ENCODE measurements at regions not wholly inside any gene's neighbourhood (a gene's known extent, or its start where the extent isn't known, plus 50 kb on each side); places are given as distances from the start of the nearest gene placed in this dataset.

DNA sequence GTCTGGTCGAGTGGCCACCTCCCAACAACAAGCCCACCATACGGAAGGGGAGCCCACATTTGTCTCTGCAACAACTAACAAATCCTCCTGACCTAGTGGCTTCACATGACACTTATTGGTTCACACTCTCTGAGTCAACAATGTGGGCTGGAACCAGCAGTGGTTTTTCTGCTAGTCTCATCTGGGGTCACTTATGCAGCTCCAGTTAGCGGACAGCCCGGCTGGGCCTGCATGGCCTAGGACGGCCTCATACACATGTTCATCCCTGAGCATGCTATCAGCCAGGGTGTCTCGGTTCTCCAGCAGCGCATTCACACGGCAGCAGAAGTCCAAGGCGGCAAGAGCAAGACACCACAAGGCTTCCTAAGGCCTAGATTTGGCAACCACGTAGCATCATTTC is 281.7 kb downstream of the XXYLT1 start:
- DNase-seq (ENCODE audit: low read depth in 2 of 2): no peak

DNA sequence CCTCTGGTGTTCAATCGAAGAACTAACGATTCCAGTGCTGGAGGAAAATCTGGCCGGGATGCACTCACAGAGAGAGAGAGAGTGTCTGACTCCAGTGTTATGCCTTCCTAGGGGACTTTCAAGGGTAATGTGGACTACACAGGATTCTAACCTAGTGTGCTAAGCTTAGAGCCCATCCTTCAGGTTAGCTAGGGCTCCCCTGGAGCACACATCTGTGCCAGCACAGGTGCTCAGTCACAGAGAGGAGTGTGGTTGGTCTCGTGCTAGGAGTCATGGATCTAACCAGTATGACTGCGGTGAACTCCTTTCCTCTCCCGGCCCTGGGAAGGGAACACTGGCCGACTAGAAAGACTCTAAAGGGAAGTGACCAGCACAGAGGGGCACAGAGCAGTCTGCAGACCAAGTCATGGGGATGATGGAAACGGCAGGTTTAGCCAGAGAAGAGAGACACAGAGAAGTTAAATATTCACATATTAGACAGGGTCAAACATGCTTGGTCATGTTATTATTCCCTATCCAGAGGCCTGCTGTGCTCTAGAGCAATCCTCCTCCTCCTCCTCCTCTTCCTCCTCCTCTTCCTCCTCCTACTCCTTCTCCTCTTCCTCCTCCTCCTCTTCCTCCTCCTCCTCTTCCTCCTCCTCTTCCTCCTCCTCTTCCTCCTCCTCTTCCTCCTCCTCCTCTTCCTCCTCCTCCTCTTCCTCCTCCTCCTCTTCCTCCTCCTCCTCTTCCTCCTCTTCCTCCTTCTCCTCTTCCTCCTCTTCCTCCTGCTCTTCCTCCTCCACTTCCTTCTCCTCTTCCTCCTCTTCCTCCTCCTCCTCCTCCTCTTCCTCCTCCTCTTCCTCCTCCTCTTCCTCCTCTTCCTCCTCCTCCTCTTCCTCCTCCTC is 280.3 kb downstream of the XXYLT1 start:
- no peak for DNase-seq (ENCODE audit: low read depth in 2 of 2)

DNA sequence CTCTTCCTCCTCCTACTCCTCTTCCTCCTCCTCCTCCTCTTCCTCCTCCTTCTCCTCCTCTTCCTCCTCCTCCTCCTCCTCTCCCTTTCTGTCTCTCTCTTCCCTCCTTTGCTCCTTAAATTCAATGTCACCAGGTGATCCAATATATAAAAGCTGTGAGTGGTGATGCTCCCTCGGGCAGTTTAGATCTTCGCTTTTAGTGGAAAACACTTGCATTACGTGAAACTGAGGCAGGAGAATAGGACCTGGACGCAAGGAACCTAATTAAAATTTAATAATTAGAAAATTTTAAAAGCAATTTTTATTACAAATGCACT is 279.7 kb downstream of the XXYLT1 start:
- no peak for DNase-seq (ENCODE audit: low read depth in 2 of 2)

DNA sequence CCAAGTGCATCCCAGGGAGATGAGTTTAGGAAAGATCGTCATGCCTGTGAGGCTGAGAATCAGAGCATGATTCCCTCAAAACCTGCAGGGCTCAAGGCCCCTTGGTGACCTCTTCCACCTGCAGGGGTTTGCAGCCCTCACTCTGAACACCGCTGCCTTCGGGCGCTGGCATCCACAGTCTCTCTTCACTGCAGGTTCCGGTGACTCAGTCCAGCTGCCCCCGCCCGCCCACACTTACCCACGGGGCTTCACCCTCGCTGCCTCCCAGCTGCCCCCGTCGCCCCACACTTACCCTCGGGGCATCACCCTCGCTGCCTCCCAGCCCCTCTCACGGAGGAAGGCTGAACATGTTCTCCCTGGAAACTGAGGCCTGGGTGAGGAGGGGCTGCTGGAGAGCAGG is 277.1 kb downstream of the XXYLT1 start:
- no peak for DNase-seq (ENCODE audit: low read depth in 2 of 2)

DNA sequence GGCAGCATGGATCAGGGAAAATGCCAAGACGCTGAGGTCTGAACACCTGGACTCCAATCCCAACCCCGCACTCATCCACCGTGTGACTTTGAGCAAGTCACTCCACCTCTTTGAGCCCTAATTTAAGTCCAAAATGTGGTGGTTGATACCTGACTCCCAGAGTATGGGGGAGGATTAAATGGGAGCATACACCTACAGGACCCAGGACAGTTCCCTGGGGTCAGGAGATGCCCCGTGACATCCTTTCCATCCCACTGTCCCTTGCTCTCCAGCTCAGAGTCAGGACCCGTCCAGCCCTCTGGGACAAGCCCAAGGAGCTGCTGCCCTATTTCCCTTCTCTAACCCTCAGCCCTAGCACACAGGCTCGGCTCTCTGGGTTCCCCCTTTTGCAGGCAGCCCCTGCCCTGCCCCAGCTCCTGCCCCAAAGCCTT is 276.4 kb downstream of the XXYLT1 start:
- no peak for DNase-seq (ENCODE audit: low read depth in 2 of 2)

DNA sequence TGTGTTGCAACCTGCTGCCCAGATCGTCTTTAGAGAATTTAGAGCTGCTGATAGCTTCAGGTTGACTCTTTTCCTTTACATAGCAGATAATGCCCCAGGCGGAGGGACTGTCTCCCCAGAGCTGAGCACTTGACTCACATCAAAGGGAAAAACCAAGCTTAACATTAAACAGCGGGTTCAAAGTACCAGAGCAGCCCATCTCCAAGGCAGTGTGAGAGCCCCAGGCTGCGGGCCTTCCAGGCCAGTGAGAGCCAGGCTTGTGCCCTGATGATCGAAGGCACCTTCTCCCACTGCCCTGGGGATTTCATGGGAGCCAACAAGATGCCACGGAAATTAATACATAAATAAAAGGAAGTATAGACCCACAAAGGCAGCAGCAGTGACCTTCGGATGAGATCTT is 275.6 kb downstream of the XXYLT1 start:
- DNase-seq (ENCODE audit: low read depth in 2 of 2): no peak

DNA sequence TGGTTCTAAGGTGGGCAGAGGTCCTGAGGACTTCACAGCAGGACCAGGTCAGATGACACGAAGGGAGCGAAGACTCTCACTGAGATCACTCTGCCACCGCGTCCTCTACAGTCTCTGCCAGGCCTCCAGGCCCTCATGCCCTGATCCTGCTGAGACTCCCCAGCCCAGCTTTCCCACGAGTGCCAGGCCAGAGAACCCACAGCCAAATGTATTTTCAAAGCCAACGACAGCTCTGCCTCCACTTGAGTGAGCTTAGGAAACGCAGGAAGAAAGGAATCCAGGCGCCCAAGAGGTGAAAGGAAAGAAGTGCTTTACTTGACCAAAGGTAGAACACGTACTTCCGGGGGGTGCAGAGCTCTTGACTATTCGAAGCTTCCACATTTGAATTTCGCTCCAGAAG is 275.0 kb downstream of the XXYLT1 start:
- DNase-seq (ENCODE audit: low read depth in 2 of 2): no peak

DNA sequence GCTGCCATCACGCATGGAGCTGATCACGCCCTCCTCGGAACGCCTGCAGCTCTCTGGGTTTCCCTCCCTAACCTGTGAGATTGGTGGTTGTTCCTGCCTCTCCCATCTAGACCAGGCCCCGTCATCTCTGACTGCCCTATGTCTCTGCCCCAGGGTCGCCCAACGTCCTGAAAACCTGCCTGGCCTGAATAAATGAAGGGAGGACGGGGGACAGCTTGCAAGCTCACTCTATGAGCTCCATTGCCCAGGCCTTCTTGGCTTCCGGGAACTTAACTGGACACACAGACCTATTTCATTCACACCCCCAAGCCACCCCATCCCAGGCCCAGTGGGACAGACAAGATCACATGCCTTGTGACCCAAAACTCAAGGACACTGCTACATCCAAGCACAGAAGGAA is 274.2 kb downstream of the XXYLT1 start:
- no peak for DNase-seq (ENCODE audit: low read depth in 2 of 2)

DNA sequence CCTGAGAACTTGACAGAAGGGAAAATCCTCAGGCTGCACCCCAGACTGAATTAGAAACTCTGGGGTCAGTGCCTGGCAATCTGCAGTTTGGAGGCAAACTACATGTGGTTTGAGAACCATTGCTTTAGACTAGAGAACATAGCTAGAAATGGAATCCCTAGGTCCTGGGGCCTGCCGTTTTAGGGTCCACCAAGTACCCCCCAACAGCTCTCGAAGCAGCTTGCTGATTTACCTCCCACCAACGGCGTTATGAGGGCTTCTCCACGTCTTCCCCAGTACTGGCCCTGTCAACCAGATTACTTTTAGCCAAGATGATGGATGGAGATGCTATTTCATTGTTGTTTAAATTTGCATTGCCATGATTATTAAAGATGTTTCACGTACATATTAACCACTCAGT is 272.5 kb downstream of the XXYLT1 start:
- no peak for DNase-seq (ENCODE audit: low read depth in 2 of 2)

DNA sequence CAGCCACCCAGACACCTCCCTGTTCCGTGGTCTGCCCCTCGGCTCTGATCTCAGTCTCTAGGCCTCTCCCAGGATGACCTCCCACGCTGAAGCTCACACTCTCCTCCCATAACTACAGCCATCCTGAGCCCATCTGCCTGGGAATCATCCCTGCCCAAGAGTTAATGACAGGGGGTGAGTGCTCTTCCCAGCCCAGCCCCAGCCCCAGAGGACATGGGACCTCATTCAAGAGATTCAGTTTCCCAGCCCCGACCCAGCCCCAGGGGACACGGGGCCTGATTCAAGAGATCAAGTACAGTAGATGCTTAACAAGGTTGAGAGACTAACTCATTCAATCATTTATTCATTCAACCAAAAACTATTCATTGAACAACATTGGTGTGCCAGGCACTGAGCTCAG is 272.0 kb downstream of the XXYLT1 start:
- DNase-seq (ENCODE audit: low read depth in 2 of 2): no peak

DNA sequence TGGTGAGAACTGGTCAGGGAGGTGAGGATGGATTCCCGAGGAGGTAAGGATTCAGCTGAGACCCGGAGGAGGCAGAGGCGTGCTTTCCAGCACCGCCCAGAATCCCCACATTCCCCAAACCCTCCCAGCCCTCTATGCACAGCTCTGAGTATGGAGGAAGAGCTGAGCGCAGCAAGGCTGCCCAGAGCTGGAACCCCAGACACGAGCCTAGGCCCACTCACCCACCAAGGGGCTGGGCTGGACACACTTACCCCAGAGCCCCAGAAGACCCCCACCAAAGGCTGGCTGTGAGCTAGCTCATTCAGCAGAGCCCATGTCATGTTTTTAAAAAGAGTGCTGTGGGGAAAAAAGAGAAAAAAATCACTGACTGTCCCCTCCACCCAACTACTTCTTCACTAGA is 271.5 kb downstream of the XXYLT1 start:
- no peak for DNase-seq (ENCODE audit: low read depth in 2 of 2)

DNA sequence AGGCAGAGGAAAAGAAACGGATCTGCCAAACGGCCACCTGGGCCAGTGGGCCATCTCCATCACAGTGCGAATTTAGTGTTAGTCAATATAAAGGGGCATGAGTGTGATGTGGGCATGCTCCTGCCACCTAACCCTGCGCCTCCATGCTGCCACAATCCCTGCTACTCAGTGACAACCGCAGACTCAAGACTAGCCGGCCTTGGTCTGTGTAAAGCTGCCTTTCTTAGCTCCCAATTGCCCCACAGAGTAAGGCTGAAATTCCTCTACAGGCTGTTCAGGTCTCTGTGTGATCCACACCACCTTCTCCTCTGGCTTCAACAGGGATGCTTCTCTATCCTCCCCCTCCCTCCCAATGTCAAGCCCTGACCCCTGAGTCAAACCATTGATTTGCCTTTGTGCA is 269.7 kb downstream of the XXYLT1 start:
- DNase-seq (ENCODE audit: low read depth in 2 of 2): no peak

DNA sequence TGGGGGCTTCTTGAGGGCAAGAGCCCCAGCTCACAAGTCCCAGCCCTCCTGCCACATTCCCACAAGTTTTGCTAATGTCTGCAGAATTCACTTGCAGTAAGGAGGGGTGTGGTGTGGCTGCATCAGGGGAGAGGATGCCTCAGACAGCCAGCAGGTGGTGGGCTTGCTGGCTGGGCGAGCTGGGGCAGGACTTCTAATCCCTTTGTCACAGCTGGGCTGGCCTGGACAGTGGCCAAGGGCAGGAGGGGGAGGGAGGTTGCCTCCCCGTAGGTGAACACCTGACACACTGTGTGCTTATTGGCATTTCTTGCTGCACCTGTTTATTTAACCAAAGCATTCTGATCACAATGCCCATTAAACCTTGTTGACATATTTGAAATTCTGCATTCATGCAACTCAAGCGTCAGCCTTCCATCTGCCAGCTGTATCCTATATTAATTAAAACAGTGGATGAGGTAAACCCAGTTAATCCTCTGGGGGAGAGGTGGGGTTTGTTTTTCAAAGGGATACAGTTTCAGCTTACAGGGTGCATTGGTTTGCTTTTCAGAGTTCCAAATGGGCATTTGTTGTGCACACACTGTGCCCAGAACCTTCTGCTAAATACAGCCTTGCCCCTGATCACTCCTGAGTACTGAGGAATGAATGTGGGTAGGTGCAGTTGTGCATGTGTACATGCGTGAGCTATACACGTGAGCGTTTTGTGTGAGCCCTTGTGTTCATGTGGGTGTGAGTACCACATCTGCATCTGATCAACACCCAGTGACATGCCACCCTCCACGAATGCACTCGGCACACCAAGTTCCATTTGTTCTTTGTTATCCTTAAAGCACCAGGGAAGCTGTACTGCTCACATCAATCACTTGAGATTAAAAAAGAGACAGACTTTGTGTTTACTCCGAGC is 268.7 kb downstream of the XXYLT1 start:
- no peak for DNase-seq (ENCODE audit: low read depth in 2 of 2)

DNA sequence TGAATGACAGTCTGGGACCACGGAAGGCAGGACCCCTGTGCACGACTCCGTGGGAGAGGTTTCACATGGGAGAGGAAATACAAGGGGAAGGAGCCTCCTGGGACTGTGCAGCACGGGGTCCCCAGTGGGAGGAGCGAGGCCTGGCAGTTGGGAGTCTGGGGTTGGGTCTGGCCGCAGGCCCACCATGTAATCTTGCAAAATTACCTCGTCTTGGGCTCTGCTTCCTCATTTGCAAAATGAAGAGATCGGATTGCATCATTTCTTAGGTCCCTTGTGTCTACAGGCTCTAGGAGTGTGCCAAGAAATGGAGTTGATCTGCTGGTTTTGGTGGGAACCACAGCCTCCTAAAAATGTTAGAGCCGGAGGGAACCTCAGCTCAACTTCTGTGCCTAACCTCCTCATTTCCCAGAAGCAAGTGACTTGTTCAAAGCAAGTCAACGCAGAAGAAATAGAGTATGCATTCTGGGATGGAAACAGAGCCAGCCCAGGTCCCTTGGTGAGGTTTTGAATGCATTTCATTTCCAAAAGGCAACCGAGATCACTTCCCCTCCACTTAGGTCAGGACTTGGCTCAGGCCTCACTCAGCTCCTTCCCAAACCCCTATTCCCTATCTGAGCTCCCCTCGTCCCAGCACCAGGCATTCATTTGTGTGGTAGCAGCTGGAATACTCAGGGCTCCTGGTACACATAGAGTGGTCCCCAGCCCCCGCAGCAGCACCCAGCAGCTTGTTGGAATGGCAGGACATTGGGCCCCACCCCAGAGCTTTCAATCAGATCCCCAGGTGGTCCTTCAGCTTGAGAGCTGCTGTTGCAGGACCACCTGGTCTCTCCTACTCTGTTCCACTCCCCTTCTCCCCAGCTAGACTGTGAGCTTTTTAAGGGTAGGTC is 267.7 kb downstream of the XXYLT1 start:
- DNase-seq (ENCODE audit: low read depth in 2 of 2): no peak

DNA sequence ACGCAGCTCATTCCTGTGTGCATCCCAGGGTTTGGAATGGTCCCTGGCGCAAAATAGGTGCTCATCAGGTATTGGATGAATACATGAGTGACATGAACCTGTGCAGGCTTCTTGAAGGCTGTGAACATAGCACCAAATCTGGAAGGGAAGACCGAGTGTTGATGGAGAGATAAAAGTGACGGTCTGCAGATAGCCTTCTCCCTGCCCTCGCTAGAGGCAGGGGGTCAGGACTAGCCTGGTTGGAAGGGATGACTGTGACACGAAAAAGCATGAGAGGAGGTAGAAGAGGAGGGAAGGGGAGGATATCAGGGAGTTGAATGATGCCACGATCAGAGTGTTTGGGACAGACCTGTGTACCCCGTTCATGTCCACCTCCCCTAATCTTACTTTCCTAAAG is 267.1 kb downstream of the XXYLT1 start:
- DNase-seq (ENCODE audit: low read depth in 2 of 2): no peak

DNA sequence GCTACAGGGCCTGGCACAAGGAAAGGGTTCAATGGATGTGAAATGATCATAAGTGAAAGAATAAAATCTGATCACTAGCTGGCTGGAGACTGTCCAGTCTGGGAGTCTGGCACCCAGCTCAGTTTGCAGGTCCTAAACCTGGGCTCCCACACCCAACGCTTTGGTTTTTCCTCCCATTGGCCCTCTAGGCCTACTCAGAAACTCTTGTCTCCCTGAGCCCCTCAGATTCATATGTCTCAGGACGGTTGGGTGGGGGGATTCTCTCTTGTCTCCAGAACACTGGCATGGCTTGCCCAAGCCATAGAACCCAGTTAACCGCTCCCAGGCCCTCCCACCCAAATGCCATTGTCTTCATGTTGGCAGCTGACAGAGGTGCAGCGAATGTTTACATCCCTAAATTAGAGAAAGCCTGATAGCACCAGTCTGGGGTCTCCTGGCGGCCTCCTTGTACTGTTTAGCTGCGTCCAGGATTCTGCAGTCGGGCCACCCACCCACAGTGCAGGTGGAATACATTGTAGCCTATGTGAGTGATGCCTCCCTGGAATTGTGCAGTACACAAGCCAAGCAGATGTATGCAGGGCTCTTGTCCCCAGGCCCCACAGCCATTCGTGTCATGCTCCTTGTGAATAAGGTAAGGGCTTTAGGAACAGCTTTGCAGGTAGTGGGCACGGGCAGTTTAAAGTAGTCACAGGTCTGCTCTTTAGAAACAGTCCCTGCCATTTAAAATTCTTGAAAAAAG is 266.3 kb downstream of the XXYLT1 start:
- DNase-seq (ENCODE audit: low read depth in 2 of 2): no peak

DNA sequence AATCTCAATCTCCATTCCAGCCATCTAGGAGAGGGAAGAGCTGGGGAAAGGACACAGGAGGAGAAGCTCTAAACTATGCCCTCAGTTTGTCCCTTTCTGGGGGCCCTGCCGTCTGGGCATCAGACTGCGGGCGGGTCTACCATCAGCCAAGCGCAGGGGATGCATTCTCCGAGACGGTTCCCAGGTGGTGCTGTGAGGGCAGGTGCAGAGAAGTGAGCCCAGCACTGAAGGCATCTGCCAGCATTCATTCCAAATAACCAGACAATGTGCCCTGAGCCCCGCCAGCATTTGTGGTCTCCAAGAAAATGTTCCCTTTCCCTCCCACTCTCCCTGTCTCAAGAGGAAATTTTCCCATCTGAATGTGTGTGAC is 265.7 kb downstream of the XXYLT1 start:
- DNase-seq (ENCODE audit: low read depth in 2 of 2): no peak

DNA sequence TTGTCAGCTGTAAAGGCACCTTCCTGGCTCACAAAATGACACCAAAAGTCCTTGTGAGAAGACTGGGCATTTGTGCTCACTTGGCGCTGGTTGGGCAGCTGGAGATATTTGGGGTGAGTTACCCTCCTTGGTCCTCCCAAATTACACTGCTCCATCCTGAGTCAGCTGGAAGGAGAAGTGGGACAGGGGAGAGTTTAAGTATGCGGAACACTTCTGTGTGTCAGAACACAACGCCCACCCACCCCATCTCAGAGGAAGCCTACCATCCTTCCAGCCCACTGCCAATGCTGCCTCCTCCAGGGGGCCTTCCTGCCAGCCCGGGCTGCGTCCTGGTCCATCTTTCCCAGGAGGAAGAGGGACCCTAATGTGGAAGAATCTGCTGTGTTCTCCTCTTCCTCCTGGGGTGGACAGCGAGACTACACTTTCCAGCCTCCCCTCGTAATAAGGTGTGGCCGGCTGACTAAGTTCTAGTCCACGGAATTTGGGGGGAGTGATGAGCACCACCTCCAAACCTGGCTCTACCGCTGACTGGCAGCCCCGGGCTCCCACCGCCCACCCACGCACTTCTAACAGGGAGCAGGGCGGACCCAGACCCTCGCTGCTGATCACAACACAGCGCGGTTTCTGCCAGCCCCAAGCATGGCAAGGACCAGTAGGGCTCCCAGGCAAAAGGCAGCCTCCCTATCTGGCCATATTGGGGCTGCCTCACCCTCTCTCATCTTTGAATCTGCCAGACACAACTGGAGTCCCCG is 265.0 kb downstream of the XXYLT1 start:
- no peak for DNase-seq (ENCODE audit: low read depth in 2 of 2)

DNA sequence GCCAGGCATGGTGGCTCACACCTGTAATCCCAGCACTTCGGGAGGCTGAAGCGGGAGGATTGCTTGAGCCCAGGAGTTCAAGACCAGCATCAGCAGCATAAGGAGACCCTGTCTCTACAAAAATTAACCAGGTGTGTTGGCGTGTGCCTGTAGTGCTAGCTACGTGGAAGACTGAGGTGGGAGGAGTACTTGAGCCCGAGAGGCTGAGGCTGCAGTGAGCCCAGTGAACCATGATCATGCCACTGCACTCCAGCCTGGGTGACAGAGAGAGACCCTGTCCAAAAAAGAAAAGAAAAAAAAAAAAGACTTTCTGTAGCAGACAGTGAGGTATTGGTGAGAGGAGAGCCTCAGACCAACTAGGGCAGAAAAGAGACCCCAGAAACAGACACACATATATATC is 263.8 kb downstream of the XXYLT1 start:
- DNase-seq (ENCODE audit: low read depth in 2 of 2): no peak

DNA sequence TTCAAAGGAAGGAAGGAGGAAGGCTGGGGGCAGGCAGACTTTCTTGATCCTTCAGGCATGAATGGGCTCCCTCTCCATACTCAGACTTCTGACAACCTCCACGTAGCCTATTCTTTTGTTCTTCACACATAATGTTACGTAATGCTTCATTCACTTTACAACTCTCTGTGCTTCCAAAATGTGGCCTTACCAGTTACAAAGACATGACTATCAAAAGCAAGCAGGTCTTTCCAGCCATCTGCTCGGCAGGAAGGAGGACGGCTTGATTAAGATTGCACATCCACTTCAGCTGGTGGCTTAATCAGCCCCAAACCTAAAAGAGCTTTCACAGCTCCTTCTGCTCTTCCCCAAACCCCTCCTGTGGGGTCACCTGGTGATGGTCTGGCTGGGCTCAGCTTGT is 263.2 kb downstream of the XXYLT1 start:
- DNase-seq (ENCODE audit: low read depth in 2 of 2): no peak

DNA sequence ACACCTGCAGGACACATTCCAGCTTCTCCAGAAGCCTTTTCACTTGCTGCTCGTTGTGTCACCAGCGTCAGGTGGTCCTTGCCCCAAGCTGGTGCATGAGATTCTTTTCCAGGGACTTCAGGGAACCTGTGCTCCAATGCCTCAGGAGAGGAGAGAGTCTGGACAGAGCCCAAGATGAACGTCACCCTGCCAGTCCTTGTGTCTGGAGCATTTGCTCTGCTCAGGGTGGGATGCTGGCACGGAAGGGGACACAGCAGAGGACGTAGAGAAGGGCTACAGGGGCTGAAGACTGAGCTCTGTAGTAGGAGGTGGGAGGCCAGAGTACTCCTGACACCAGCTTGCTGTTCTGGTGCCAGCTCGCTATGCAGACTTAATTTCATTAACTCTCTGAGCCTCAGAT is 262.1 kb downstream of the XXYLT1 start:
- no peak for DNase-seq (ENCODE audit: low read depth in 2 of 2)

Measured in stimulated activated CD8-positive, alpha-beta memory T cell treated with anti-CD3 and anti-CD28 coated beads, Interleukin-15, amount 100 ng/mL, for 4 hours (primary cell).